HCT116 (cell line): ENCODE measurements at regions not wholly inside any gene's neighbourhood (a gene's known extent, or its start where the extent isn't known, plus 50 kb on each side); places are given as distances from the start of the nearest gene placed in this dataset.

Experiments used
- ATAC-seq: fragments of 200-7000 bp; cut with Tn5 transposase; 2 replicates; pipeline ENCODE4 v1.9.1; 2020; ENCODE audit warnings: mild to moderate bottlenecking, moderate library complexity
- BruUV-seq: library from RNA; stranded (reverse); fragments of 400-500 nt; replicated peaks from 2 replicates; lab custom pipeline; 2021; lab: Mats Ljungman, UMichigan
- CTCF ChIA-PET: fragments of 300-600 bp; sonication (Branson Sonifier 250); formaldehyde crosslinking; loops from one replicate; lab custom pipeline; 2021; ENCODE audit warnings: antibody characterized with exemption; lab: Charles Lee
- POLR2A ChIA-PET: fragments of 300-600, 350-600 bp; sonication (Branson Sonifier 250); formaldehyde crosslinking; loops from one replicate; lab custom pipeline; 2021; ENCODE audit warnings: antibody characterized with exemption; lab: Charles Lee
- RAD21 ChIA-PET, 2 experiments: fragments of 300-600 bp; sonication (Branson Sonifier 250); formaldehyde crosslinking; loops; one replicate each; lab custom pipeline; 2023; ENCODE audit warnings: low total read pairs in 2 of 2; ENCODE audit not compliant: uncharacterized antibody in 2 of 2, unreplicated experiment in 2 of 2, low non-redundant PET in 1 of 2; lab: Charles Lee
- DNase-seq: peaks from one replicate; pipeline ENCODE4 v3.0.0-alpha.2; 2010; ENCODE audit warnings: low read depth, low spot score
- H2AFZ ChIP-seq: fragments of 200-600 bp; shearing (Covaris generic), sonication (generic); 2 replicates; pipeline ENCODE4 v1.6.1; 2017; ENCODE audit warnings: low read depth, mixed run types, mixed read lengths, antibody characterized with exemption, low read length; ENCODE audit not compliant: poor library complexity, severe bottlenecking
- H3K27ac ChIP-seq: 2 replicates; pipeline ENCODE4 v1.5.1; 2012; ENCODE audit warnings: low read depth, low read length
- H3K27me3 ChIP-seq: fragments of 200-600 bp; sonication (generic); 2 replicates; pipeline ENCODE4 v1.6.1; 2016; ENCODE audit warnings: mixed run types, low read length, mixed read lengths; ENCODE audit not compliant: insufficient read depth
- H3K36me3 ChIP-seq, 2 experiments: fragments of 200-500 bp in 1 of 2; fragments of 200-600 bp in 1 of 2; sonication (Bioruptor generic) in 1 of 2; sonication (generic) in 1 of 2; 2 replicates each; pipeline versions ENCODE4 v1.5.1 to v1.6.1; 2014 to 2016; ENCODE audit warnings: low read length in 2 of 2, inconsistent platforms in 1 of 2, mixed read lengths in 1 of 2, mixed run types in 1 of 2; ENCODE audit not compliant: insufficient read depth in 2 of 2, control insufficient read depth in 1 of 2
- H3K4me1 ChIP-seq, 2 experiments: fragments of 200-600 bp in 1 of 2; sonication (generic) in 1 of 2; 2 replicates each; pipeline versions ENCODE4 v1.5.1 to v1.6.1; 2012 to 2017; ENCODE audit warnings: low read length in 2 of 2, inconsistent platforms in 1 of 2, mild to moderate bottlenecking in 1 of 2, mixed read lengths in 1 of 2, mixed run types in 1 of 2, moderate library complexity in 1 of 2; ENCODE audit not compliant: insufficient read depth in 2 of 2, control insufficient read depth in 1 of 2
- H3K4me2 ChIP-seq: fragments of 200-600 bp; sonication (generic); 2 replicates; pipeline ENCODE4 v1.6.1; 2017; ENCODE audit warnings: mixed run types, low read length, mixed read lengths
- H3K4me3 ChIP-seq, 2 experiments: fragments of 200-600 bp in 1 of 2; sonication (generic) in 1 of 2; replicated peaks in 1 of 2; 2 replicates each; pipeline ENCODE4 v1.5.1; 2011 to 2016; ENCODE audit warnings: low read length in 2 of 2, control low read depth in 1 of 2, low read depth in 1 of 2, mild to moderate bottlenecking in 1 of 2, mixed read lengths in 1 of 2, mixed run types in 1 of 2
- H3K79me2 ChIP-seq: fragments of 200-600 bp; sonication (generic); 2 replicates; pipeline ENCODE4 v1.6.1; 2017; ENCODE audit warnings: mild to moderate bottlenecking, mixed run types, low read length, moderate library complexity, mixed read lengths; ENCODE audit not compliant: insufficient read depth
- H3K9ac ChIP-seq: fragments of 200-600 bp; sonication (generic); 2 replicates; pipeline ENCODE4 v1.6.1; 2016; ENCODE audit warnings: low read length, mixed read lengths
- H3K9me2 ChIP-seq: fragments of 200-600 bp; sonication (generic), shearing (Covaris generic); 2 replicates; pipeline ENCODE4 v1.6.1; 2017; ENCODE audit warnings: mixed run types, mild to moderate bottlenecking, moderate library complexity; ENCODE audit not compliant: insufficient read depth
- H3K9me3 ChIP-seq, 2 experiments: fragments of 200-500 bp in 1 of 2; fragments of 200-600 bp in 1 of 2; sonication (Bioruptor generic) in 1 of 2; sonication (generic) in 1 of 2; 2 replicates each; pipeline ENCODE4 v1.6.1; 2014 to 2017; ENCODE audit warnings: low read length in 2 of 2, mixed read lengths in 2 of 2, inconsistent platforms in 1 of 2, low read depth in 1 of 2, mild to moderate bottlenecking in 1 of 2, mixed run types in 1 of 2, moderate library complexity in 1 of 2; ENCODE audit not compliant: control insufficient read depth in 1 of 2, insufficient read depth in 1 of 2
- H4K20me1 ChIP-seq: fragments of 200-600 bp; sonication (generic), shearing (Covaris generic); 2 replicates; pipeline ENCODE4 v1.6.1; 2017; ENCODE audit warnings: mixed run types, mild to moderate bottlenecking, moderate library complexity; ENCODE audit not compliant: insufficient read depth
- CBX3 ChIP-seq: IDR thresholded peaks from 2 replicates; pipeline ENCODE4 v1.6.1; 2012; ENCODE audit warnings: low read depth
- CEBPB ChIP-seq: IDR thresholded peaks from 2 replicates; pipeline ENCODE4 v1.6.1; 2012; ENCODE audit warnings: low read depth
- EGR1 ChIP-seq: IDR thresholded peaks from 2 replicates; pipeline ENCODE4 v1.6.1; 2012; ENCODE audit warnings: low read depth
- ELF1 ChIP-seq: IDR thresholded peaks from 2 replicates; pipeline ENCODE4 v1.6.1; 2012; ENCODE audit warnings: low read depth, borderline replicate concordance
- EZH2phosphoT487 ChIP-seq: fragments of 200-600 bp; IDR thresholded peaks from 2 replicates; pipeline ENCODE4 v1.6.1; 2018; ENCODE audit warnings: antibody characterized with exemption, borderline replicate concordance
- JUND ChIP-seq: IDR thresholded peaks from 2 replicates; pipeline ENCODE4 v1.6.1; 2012
- RAD21 ChIP-seq: IDR thresholded peaks from 2 replicates; pipeline ENCODE4 v1.6.1; 2012; ENCODE audit warnings: low read depth, mild to moderate bottlenecking
- SP1 ChIP-seq: IDR thresholded peaks from 2 replicates; pipeline ENCODE4 v1.6.1; 2012; ENCODE audit warnings: low read depth
- TCF7L2 ChIP-seq: IDR thresholded peaks from 2 replicates; pipeline ENCODE4 v1.7.0; 2011; ENCODE audit warnings: borderline replicate concordance, inconsistent platforms; ENCODE audit not compliant: insufficient read depth, insufficient read length; ENCODE audit errors: extremely low read depth
- ZFX ChIP-seq: fragments of 450-650 bp; IDR thresholded peaks from 2 replicates; pipeline ENCODE4 v1.6.1; 2017
- intact Hi-C: fragments of 100-400 bp; cut with micrococcal nuclease; formaldehyde crosslinking; loops from 2 replicates; pipeline ENCODE4 v1.10.0; 2022
- TF ChIP-seq, protein P1 (sequence below), 3 experiments: fragments of 200-600 bp in 1 of 3; sonication (generic) in 1 of 3; IDR thresholded peaks in 2 of 3; conservative IDR thresholded peaks in 1 of 3; 2 replicates each; pipeline ENCODE4 v1.5.1; 2012 to 2017; ENCODE audit warnings: low read depth in 2 of 3, low read length in 2 of 3, antibody characterized with exemption in 1 of 3, borderline replicate concordance in 1 of 3, control low read depth in 1 of 3, mild to moderate bottlenecking in 1 of 3, mixed read lengths in 1 of 3, mixed run types in 1 of 3, moderate library complexity in 1 of 3; ENCODE audit not compliant: insufficient read depth in 1 of 3

DNA sequence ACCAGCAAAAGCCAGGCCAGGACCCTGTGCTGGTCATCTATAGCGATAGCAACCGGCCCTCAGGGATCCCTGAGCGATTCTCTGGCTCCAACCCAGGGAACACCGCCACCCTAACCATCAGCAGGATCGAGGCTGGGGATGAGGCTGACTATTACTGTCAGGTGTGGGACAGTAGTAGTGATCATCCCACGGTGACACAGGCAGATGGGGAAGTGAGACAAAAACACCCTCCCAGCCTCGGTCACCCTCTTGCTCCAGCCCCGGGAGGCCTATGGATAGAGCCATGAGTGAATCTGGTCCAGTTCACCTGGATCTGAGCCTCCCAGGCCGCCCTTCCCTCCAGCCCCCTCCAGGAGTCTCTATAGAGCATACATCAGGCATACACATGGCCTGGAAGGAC, 115.2 kb upstream of the IGLL5 start:
- ChIA-PET CTCF (interaction anchor here (2.0 to 6.0 kb wide), 4 partner anchors 9 to 112 kb away, joined by 6 to 65 read pairs (median 28); no protein-coding TSS in a partner anchor), RAD21 (no interaction called here), POLR2A (no interaction called here)
- Histone ChIP-seq H3K79me2 (no peaks in the 10 kb centered on the region), H3K9me2 (no peaks in the 10 kb centered on the region), H3K27ac (no peak overlapping the region), H3K4me2 (no peak overlapping the region), H3K4me3 (no peak overlapping the region), H3K36me3 (no peaks in the 10 kb centered on the region), H3K9me3 (no peaks in the 10 kb centered on the region), H2AFZ (no peak overlapping the region), H3K4me1 (no peaks in the 10 kb centered on the region), H3K9ac (no peak overlapping the region), H3K27me3 (peaks cover 2% of the 10 kb centered on the region; the same call in 1 of the 2 replicates), H4K20me1 (no peaks in the 10 kb centered on the region)
- intact Hi-C loops = loop anchor here (5.0 kb wide), 1 partner anchor 110 kb away; no protein-coding TSS in a partner anchor
- no peak for TF ChIP-seq SP1
- no peak for TF ChIP-seq CEBPB
- no peak for TF ChIP-seq EGR1
- TF ChIP-seq RAD21 = no peak
- TF ChIP-seq, protein P1, sequence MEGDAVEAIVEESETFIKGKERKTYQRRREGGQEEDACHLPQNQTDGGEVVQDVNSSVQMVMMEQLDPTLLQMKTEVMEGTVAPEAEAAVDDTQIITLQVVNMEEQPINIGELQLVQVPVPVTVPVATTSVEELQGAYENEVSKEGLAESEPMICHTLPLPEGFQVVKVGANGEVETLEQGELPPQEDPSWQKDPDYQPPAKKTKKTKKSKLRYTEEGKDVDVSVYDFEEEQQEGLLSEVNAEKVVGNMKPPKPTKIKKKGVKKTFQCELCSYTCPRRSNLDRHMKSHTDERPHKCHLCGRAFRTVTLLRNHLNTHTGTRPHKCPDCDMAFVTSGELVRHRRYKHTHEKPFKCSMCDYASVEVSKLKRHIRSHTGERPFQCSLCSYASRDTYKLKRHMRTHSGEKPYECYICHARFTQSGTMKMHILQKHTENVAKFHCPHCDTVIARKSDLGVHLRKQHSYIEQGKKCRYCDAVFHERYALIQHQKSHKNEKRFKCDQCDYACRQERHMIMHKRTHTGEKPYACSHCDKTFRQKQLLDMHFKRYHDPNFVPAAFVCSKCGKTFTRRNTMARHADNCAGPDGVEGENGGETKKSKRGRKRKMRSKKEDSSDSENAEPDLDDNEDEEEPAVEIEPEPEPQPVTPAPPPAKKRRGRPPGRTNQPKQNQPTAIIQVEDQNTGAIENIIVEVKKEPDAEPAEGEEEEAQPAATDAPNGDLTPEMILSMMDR (IDR thresholded peaks at IDR 0.05 in 2 of 3, conservative IDR thresholded peaks at IDR 0.05 in 1 of 3; ENCODE audit: borderline replicate concordance in 1 of 3, insufficient read depth in 1 of 3, low read depth in 2 of 3, low read length in 2 of 3) = no peak
- TF ChIP-seq EZH2phosphoT487 = no peak
- TF ChIP-seq CBX3 = no peak
- TF ChIP-seq ELF1 = no peak
- TF ChIP-seq ZFX = no peak
- TF ChIP-seq JUND = no peak
- TF ChIP-seq TCF7L2 = no peak
- DNase-seq (no peak), ATAC-seq (no peak)
- no TSS peak for BruUV-seq
